NCI-H1092 (cell line): ENCODE measurements at regions not wholly inside any gene's neighbourhood (a gene's known extent, or its start where the extent isn't known, plus 50 kb on each side); places are given as distances from the start of the nearest gene placed in this dataset.

ENCODE experiments used
- DNase-seq: peaks from one replicate; lab custom pipeline; 2025; lab: John Stamatoyannopoulos, UW

GRCh38 chr4:79023799-79024770 is 84.8 kb upstream of the PAQR3 start:
- DNase-seq = no peak

GRCh38 chr4:79022529-79022928 is 83.3 kb upstream of the PAQR3 start:
- DNase-seq = no peak

GRCh38 chr4:79017481-79017880 is 78.2 kb upstream of the PAQR3 start:
- no peak for DNase-seq

GRCh38 chr4:79016878-79017277 is 77.6 kb upstream of the PAQR3 start:
- no peak for DNase-seq

- no peak for DNase-seq
Measured at GRCh38 chr4:79015411-79015810, 76.2 kb upstream of the PAQR3 start.

- DNase-seq = no peak
Measured at GRCh38 chr4:79014230-79014629, 75.0 kb upstream of the PAQR3 start.

GRCh38 chr4:79013756-79014155 is 74.5 kb upstream of the PAQR3 start:
- no peak for DNase-seq

- DNase-seq = no peak
Measured at GRCh38 chr4:78990938-78991810, 51.9 kb upstream of the PAQR3 start.

- DNase-seq = no peak
Measured at GRCh38 chr4:78989697-78990270, 50.5 kb upstream of the PAQR3 start.
